NCI-H2196 (cell line): ENCODE measurements at regions not wholly inside any gene's neighbourhood (a gene's known extent, or its start where the extent isn't known, plus 50 kb on each side); places are given as distances from the start of the nearest gene placed in this dataset.

Experiments
- DNase-seq: peaks from one replicate; lab custom pipeline; 2025; ENCODE audit not compliant: unreplicated experiment; lab: John Stamatoyannopoulos, UW

DNA sequence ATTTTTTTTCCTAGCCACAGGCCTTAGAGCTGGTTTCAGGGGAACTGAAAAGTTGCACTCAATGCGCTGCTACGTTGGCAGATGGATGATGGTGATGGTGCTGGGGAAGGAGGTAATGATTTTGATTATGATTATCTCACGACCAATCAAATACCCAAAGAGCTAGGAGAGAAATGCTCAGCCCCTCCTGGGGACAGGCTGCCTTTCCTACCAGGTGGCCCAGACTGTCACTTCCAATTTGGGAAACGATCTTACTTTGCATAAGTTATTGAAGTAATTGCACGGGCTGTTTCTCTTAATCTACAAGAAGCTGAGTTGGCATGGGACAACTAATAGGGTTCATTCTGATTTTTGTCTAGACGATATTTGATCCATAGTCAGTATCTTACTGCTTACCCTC, 379.7 kb upstream of the EEF2KMT start:
- DNase-seq: no peak

- DNase-seq: no peak
Observed at GRCh38 chr16:5472552-5472951, 375.0 kb upstream of the EEF2KMT start.

- no peak for DNase-seq
Observed at GRCh38 chr16:5468488-5468887, 370.9 kb upstream of the EEF2KMT start.

GRCh38 chr16:5467552-5467951, 370.0 kb upstream of the EEF2KMT start:
- DNase-seq: no peak

DNA sequence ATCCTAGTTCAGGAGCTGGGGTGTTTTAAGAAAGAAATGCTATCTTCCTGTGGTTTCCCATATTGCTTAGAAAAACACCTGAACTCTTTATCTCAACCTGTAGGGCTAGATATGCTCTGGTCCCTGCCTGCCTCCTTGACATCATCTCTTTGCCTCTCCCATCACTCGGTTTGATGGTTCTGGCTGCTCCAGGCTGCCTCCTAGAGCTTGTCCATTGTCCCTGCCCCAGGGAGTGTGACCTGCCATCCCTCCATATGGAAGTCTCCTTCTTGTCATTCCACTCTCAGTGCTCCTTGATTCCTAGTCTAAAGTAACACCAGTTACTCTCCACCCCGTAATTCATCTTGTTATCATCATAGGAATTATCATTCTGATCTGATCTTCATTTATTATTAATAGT, 369.0 kb upstream of the EEF2KMT start:
- DNase-seq: no peak

DNA sequence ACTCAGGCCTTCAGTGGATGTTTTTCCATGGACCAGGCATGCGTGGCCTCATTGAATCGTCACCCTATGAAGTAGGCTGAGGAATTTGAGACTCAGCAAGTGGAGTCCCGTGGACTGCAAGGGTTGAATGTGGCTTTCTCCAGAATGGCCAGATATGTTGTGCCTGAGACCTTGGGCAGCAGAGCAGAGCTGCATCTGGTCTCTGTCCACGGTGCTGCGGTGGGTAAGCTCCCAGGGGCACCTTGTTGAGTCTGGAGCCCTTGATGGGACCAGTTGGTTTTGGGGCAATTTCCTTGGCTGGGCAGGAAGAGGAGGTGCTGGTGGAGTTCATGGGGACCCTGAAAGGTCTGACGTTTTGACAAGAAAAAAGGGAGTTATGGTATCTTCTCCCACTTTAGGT, 368.1 kb upstream of the EEF2KMT start:
- DNase-seq: no peak

DNA sequence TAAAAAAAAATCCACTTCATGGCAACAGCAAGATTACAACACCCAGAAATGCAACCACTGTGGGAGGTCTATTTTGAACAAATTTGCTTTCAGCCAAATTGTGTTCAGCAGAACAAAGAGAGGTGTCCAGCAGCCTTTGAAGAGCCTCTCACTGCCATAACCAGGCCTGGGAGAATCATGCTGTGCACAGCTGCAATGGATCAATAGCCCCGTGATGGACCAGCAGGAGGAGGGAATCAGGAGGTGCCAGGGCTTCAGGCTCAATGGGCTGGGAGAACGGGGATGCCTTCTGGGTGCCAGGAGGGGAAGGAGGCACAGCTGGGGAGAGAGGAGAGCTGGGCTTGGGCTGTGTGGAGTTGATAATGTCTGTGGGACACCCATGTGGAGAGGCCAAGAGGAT, 366.2 kb upstream of the EEF2KMT start:
- no peak for DNase-seq

DNA sequence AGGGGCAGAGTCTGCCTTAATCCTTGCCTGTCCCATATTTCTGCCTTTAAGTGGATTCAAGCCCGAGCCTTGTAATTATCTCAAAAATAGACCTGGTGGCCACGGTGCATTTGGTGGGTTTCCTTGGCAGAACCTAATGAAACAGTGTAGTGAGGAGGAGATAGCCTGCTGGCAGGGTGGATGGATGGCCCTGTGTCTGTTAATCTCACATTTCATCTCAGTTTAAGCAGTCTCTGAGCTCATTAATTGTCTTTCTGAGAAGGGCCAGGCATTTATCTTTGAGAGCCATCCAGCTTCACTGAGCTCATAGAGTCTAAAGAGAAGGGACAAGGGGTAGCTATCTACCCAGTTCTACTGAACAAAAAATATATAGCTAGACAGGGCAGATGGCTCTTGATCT, 364.0 kb upstream of the EEF2KMT start:
- no peak for DNase-seq

DNA sequence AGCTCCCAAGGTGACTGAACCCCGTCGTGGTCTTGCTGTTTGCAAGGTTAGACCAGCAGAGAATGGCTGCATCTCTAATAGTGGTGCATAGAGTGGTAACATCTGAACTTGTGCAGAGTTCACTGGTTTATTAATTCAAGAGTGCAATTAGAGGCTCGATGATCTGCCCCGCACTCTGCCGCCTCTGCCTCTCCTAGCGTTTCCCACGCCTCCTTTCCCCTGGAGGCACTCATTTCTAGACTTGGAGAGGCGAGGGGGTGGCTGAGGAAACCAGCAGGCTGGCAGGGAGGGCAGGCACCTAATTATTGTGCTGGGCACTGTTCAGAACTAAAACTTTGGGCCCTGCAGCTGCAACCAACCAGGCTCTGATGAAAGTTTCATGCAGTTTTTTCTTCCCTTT, 363.5 kb upstream of the EEF2KMT start:
- no peak for DNase-seq

DNA sequence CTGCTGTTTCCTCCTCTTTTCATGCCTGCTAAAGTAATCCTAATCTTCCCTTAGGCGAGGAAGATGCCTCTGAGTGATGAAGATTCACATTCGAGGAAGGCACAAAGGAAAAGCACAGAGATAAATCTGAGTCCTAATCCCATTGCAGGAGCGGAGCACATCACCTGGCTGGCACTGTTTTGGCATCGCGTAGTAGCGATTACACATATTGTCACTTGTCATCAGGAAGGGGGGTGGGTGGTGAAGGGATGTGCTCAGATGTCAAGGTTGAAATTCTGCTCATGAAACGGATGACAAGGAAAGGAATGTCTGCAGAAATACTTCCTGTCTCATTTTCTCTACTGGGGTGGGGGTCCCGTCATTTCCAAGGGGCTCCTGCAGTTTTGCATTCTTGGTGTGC, 363.1 kb upstream of the EEF2KMT start:
- DNase-seq: no peak

- no peak for DNase-seq
Observed at GRCh38 chr16:5459863-5460262, 362.3 kb upstream of the EEF2KMT start.

DNA sequence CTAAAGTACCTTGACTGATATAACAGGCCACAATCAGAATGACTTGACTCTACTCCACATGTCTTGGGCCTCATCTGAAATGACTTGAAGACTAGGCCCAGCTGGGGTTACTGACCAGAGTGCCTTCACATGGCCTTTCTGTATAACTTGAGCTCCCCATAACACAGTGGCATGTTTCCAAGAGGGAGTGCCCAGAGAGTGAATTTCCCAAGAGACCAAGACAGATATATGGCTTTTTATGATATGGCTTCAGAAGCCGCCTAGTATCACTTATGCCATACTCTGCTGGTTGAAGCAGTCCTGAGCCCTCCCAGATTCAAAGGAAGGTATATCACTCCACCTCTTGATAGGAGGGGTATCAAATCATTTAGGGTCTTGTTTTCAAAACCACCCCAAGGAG, 357.5 kb upstream of the EEF2KMT start:
- no peak for DNase-seq

DNA sequence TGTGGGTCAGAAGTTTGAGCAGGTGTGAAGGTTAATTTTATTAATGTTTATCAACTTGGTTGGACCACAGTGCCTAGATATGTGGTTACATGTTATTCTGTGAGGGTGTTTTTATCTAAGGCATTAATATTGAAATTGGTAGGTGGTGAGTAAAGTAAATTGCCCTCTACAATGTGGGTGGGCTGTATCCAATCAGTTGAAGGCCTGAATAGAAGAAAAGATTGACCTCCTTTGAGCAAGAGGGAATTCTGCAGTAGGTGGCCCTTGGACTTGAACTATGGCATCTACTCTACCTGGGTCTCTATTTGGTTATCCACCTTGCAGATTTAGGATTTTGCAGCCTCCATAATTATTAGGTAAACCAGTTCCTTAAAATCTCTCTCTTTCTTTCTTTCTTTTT, 356.8 kb upstream of the EEF2KMT start:
- no peak for DNase-seq

- no peak for DNase-seq
Observed at GRCh38 chr16:5451641-5452040, 354.0 kb upstream of the EEF2KMT start.

DNA sequence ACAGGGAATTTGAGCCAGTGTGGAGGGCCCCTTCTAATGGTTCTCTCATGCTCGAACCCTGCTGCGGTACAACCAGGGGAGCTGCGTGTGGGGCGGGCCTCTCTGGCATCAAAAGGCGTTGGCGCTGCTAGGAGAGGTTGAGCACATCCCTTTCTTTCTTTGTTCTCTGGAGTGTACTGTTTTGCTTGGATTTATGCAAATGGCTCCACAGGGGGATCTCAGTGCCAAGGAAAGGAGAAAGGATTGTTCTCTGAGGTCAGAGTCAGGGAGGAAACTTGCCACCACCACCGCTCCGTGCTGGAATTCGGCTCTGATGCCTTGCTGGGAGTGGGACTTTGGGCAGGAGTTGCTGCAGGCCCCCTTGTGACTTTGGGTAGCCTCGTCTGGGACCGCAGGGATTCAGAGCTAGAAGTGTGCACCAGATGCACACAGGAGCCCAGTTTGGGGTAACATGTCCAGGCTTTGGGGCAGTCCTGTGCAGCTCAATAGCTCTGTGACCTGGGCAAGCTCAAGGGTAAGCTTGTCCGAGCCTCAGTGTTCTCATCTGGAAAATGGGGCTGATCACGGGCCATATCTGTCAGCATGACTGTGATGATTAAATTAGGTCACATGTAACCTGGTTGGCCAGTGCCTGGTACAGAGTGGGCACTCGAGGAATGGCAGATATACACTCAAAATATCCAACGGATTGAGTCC, 353.0 kb upstream of the EEF2KMT start:
- DNase-seq: no peak

DNA sequence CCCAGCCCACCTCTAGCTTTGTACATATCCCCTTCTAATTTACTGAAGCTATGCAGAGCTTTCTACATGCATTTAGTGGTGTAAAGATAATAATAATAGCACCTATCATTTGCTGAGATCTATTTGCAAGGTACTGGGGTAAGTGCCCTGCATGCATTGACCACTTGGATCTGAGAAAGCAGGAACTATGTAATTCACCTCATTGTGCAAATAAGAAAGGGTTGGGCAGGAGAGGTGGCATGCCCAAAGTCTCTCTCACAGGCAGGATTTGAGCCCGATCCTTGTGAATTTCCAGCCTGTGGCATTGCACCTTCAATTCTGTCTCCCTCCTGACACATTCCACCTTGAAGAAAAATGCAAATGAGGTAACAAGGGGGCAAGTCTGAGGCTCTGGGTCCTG, 352.3 kb upstream of the EEF2KMT start:
- no peak for DNase-seq

DNA sequence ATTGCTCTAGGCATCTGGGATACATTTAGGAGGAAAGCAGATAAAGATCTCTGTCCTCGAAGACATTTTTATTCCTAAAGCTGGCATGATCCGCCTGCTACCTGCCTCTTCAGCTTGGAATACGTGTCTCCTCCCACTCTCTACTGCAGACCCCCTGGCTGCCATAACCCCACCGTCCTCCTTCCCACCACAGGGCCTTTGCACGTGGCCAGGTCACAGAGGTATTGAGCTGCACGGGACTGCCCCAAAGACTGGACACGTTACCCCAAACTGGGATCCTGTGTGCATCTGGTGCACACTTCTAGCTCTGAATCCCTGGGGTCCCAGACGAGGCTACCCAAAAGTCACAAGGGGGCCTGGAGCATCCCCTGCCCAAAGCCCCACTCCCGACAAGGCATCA, 351.2 kb upstream of the EEF2KMT start:
- no peak for DNase-seq

GRCh38 chr16:5447734-5448133, 350.1 kb upstream of the EEF2KMT start:
- DNase-seq: no peak

GRCh38 chr16:5446623-5447240, 349.1 kb upstream of the EEF2KMT start:
- DNase-seq: no peak

DNA sequence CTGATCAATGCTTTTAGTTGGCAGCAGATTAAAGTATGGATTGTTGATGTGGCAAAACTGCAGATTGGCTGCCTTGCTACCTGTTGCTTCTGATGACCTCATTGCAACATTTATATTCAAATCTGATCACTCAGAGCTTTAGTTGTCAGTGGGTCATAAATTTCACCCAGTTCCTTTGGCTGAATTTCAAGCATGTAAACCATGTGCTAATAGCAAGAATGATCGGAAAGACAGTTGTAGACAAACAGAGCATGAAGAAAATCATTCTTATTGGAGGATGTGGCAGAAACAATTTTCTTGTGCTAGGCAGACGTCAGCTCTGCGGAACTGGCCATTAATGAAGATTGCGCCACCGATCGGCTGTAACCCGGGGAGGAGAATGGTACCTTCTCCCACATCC, 346.6 kb upstream of the EEF2KMT start:
- no peak for DNase-seq

GRCh38 chr16:5442986-5443385, 345.4 kb upstream of the EEF2KMT start:
- no peak for DNase-seq

GRCh38 chr16:5442054-5442453, 344.5 kb upstream of the EEF2KMT start:
- no peak for DNase-seq

GRCh38 chr16:5438591-5438990, 341.0 kb upstream of the EEF2KMT start:
- no peak for DNase-seq
